ENCODE measurements at regions not wholly inside any gene's neighbourhood (a gene's known extent, or its start where the extent isn't known, plus 50 kb on each side); places are given as distances from the start of the nearest gene placed in this dataset.

- TF ChIP-seq CTCF (conservative IDR thresholded peaks at IDR 0.05; ENCODE audit: low read depth, low read length) (no peak), RCOR1 (IDR thresholded peaks at IDR 0.05; ENCODE audit: insufficient replicate concordance, low read length) (no peak), CEBPB (IDR thresholded peaks at IDR 0.05; ENCODE audit: low read depth, low read length) (no peak), SMC3 (IDR thresholded peaks at IDR 0.05; ENCODE audit: low read depth, low read length) (no peak), BHLHE40 (IDR thresholded peaks at IDR 0.05; ENCODE audit: low read depth, low read length) (no peak), ELK1 (IDR thresholded peaks at IDR 0.05; ENCODE audit: borderline replicate concordance, low read depth, low read length) (no peak), NFE2L2 (IDR thresholded peaks at IDR 0.05; ENCODE audit: low read depth, low read length) (no peak), MXI1 (IDR thresholded peaks at IDR 0.05; ENCODE audit: borderline replicate concordance, low read depth, low read length) (no peak)
- Histone ChIP-seq H3K9ac (ENCODE audit: low read depth, low read length) (no peak overlapping the region), H3K79me1 (ENCODE audit: low read depth in 1 of 2, low read length in 2 of 2) (no peaks in the 10 kb centered on the region), H2AFZ (replicated peaks; ENCODE audit: low read length, poor library complexity) (no peak overlapping the region), H3K23ac (ENCODE audit: low read depth, low read length) (no peak overlapping the region), H2AK9ac (replicated peaks; ENCODE audit: low read depth, low read length, poor library complexity) (no peak overlapping the region), H3K9me1 (ENCODE audit: insufficient read depth, low read length) (no peaks in the 10 kb centered on the region), H2BK20ac (ENCODE audit: low read depth, low read length) (no peak overlapping the region), H3K4me3 (ENCODE audit: insufficient read depth, low read depth, low read length) (no peak overlapping the region), H3K56ac (ENCODE audit: extremely low read depth, insufficient read depth, low read length) (no peak overlapping the region), H3K18ac (ENCODE audit: low read depth, low read length) (no peak overlapping the region), H2BK120ac (ENCODE audit: low read depth, low read length) (no peak overlapping the region), H4K8ac (ENCODE audit: low read depth in 2 of 2, low read length in 2 of 2) (no peak overlapping the region), H3K27ac (ENCODE audit: insufficient read depth, low read length) (no peak overlapping the region), H4K20me1 (ENCODE audit: insufficient read depth, low read length) (no peaks in the 10 kb centered on the region), H2BK15ac (ENCODE audit: low read depth, low read length) (no peak overlapping the region), H3K4ac (ENCODE audit: low read depth, low read length) (no peak overlapping the region), H3K14ac (replicated peaks; ENCODE audit: low read depth, low read length) (no peak overlapping the region), H3K36me3 (ENCODE audit: control insufficient read depth, insufficient read depth, low read length) (no peaks in the 10 kb centered on the region), H3K27me3 (ENCODE audit: control insufficient read depth, insufficient read depth, low read length) (peaks cover 16% of the 10 kb centered on the region), H3K9me3 (ENCODE audit: control insufficient read depth, insufficient read depth, low read length) (no peaks in the 10 kb centered on the region), H2BK5ac (ENCODE audit: low read depth, low read length, poor library complexity, severe bottlenecking) (no peak overlapping the region), H2AK5ac (ENCODE audit: low read depth, low read length) (no peak overlapping the region), H4K5ac (ENCODE audit: low read depth, low read length) (no peak overlapping the region), H3K4me1 (ENCODE audit: control insufficient read depth, insufficient read depth, low read length) (no peaks in the 10 kb centered on the region), H3K4me2 (ENCODE audit: low read depth, low read length) (no peak overlapping the region), H4K91ac (ENCODE audit: insufficient read depth, low read depth, low read length) (no peak overlapping the region)
- no TSS peak for BruUV-seq (replicated peaks)
- ATAC-seq (ENCODE audit: low read depth) (no peak), DNase-seq (no peak)
- intact Hi-C loops (cut with micrococcal nuclease) = no loop called here
- in situ Hi-C loops (cut with MboI; ENCODE audit: low sequenced_read_pairs) = no loop called here
- CTCF ChIA-PET = no interaction called here
- dilution Hi-C loops (cut with HindIII; ENCODE audit: low sequenced_read_pairs, unreplicated experiment) = no loop called here
- WGBS, 2 experiments (ENCODE audit: extremely low coverage in 2 of 2, insufficient read length in 1 of 2) = no CpG with 5 or more reads among the region's 2 CpGs
- POLR2A ChIA-PET (ENCODE audit: unreplicated experiment) = no interaction called here
Measured at GRCh38 chr14:54278087-54278486, 118.7 kb upstream of the CDKN3 start.
